ENCODE measurements at regions not wholly inside any gene's neighbourhood (a gene's known extent, or its start where the extent isn't known, plus 50 kb on each side); places are given as distances from the start of the nearest gene placed in this dataset.

- Histone ChIP-seq H3K4me3 (ENCODE audit: low read length) (no peak overlapping the region), H3K36me3 (ENCODE audit: control insufficient read depth, insufficient read depth, low read length) (no peaks in the 10 kb centered on the region), H3K27me3 (ENCODE audit: control insufficient read depth, insufficient read depth, low read length, poor library complexity, severe bottlenecking) (no peaks in the 10 kb centered on the region), H3K9ac (ENCODE audit: extremely low read depth, low read length, poor library complexity, severe bottlenecking) (no peak overlapping the region), H3K27ac (ENCODE audit: low read depth, low read length) (no peak overlapping the region), H3K4me1 (ENCODE audit: control insufficient read depth, insufficient read depth, low read length) (no peaks in the 10 kb centered on the region), H3K9me3 (ENCODE audit: control insufficient read depth, low read length) (no peaks in the 10 kb centered on the region)
- no peak overlapping the region for H3K27ac Mint-ChIP-seq
- no peaks in the 10 kb centered on the region for H3K36me3 Mint-ChIP-seq (ENCODE audit: low read depth)
- DNase-seq = no peak
- WGBS, 2 experiments (ENCODE audit: insufficient coverage in 1 of 2, insufficient read length in 1 of 2) = 92 to 96% methylated on average over 4 to 7 of the region's 7 CpGs
- no peaks in the 10 kb centered on the region for H3K27me3 Mint-ChIP-seq (ENCODE audit: insufficient read depth)
- no peak for TF ChIP-seq CTCF (conservative IDR thresholded peaks at IDR 0.05)
- no peaks in the 10 kb centered on the region for H3K9me3 Mint-ChIP-seq
- H3K4me1 Mint-ChIP-seq = no peaks in the 10 kb centered on the region
- no peak overlapping the region for H3K4me3 Mint-ChIP-seq
Measured at GRCh38 chr5:5805916-5806315, 383.4 kb downstream of the ICE1 start.

- H3K4me1 ChIP-seq (ENCODE audit: control insufficient read depth, insufficient read depth, low read length) = no peaks in the 10 kb centered on the region
Measured at GRCh38 chr5:5804478-5805233, 382.2 kb downstream of the ICE1 start.

More at GRCh38 chr5:5804478-5805233, 382.2 kb downstream of the ICE1 start:
- no peak for TF ChIP-seq CTCF (conservative IDR thresholded peaks at IDR 0.05)
- no peak overlapping the region for H3K27ac Mint-ChIP-seq
- 94 to 95% methylated on average over 5 to 8 of the region's 8 CpGs for WGBS, 2 experiments (ENCODE audit: insufficient coverage in 1 of 2, insufficient read length in 1 of 2)
- Histone ChIP-seq H3K27ac (ENCODE audit: low read depth, low read length) (no peak overlapping the region), H3K9me3 (ENCODE audit: control insufficient read depth, low read length) (no peaks in the 10 kb centered on the region), H3K9ac (ENCODE audit: extremely low read depth, low read length, poor library complexity, severe bottlenecking) (no peak overlapping the region), H3K27me3 (ENCODE audit: control insufficient read depth, insufficient read depth, low read length, poor library complexity, severe bottlenecking) (no peaks in the 10 kb centered on the region), H3K36me3 (ENCODE audit: control insufficient read depth, insufficient read depth, low read length) (no peaks in the 10 kb centered on the region), H3K4me3 (ENCODE audit: low read length) (no peak overlapping the region)
- H3K9me3 Mint-ChIP-seq = no peaks in the 10 kb centered on the region
- no peaks in the 10 kb centered on the region for H3K27me3 Mint-ChIP-seq (ENCODE audit: insufficient read depth)
- H3K4me1 Mint-ChIP-seq = peaks cover 7% of the 10 kb centered on the region
- H3K36me3 Mint-ChIP-seq (ENCODE audit: low read depth) = no peaks in the 10 kb centered on the region
- no peak for DNase-seq
- H3K4me3 Mint-ChIP-seq = no peak overlapping the region
